ENCODE measurements at regions not wholly inside any gene's neighbourhood (a gene's known extent, or its start where the extent isn't known, plus 50 kb on each side); places are given as distances from the start of the nearest gene placed in this dataset.
"Not testable (repeated sequence)": the region's sequence is repeated elsewhere in the genome, so short reads cannot be mapped to it uniquely, and the experiment has no call there.

GRCh38 chr1:206326159-206326939 lies 123.0 kb downstream of the SRGAP2 start:
- DNase-seq (ENCODE audit: extremely low spot score in 2 of 2); H3K4me1 ChIP-seq; H3K9me3 ChIP-seq; intact Hi-C loops (cut with DNase I); H3K4me3 ChIP-seq; H3K27ac ChIP-seq; H3K36me3 ChIP-seq; H3K27me3 ChIP-seq: not testable (repeated sequence)

DNA sequence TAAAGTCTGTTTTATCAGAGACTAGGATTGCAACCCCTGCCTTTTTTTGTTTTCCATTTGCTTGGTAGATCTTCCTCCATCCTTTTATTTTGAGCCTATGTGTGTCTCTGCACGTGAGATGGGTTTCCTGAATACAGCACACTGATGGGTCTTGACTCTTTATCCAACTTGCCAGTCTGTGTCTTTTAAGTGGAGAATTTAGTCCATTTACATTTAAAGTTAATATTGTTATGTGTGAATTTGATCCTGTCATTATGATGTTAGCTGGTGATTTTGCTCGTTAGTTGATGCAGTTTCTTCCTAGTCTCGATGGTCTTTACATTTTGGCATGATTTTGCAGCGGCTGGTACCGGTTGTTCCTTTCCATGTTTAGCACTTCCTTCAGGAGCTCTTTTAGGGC lies 128.3 kb downstream of the SRGAP2 start:
- DNase-seq (ENCODE audit: extremely low spot score in 2 of 2); H3K27me3 ChIP-seq; H3K4me3 ChIP-seq; H3K9me3 ChIP-seq; H3K4me1 ChIP-seq; intact Hi-C loops (cut with DNase I); H3K36me3 ChIP-seq; H3K27ac ChIP-seq: not testable (repeated sequence)

GRCh38 chr1:206333316-206333715 lies 130.0 kb downstream of the SRGAP2 start:
- H3K27me3 ChIP-seq; H3K27ac ChIP-seq; intact Hi-C loops (cut with DNase I); H3K9me3 ChIP-seq; DNase-seq (ENCODE audit: extremely low spot score in 2 of 2); H3K4me3 ChIP-seq; H3K4me1 ChIP-seq; H3K36me3 ChIP-seq: not testable (repeated sequence)

DNA sequence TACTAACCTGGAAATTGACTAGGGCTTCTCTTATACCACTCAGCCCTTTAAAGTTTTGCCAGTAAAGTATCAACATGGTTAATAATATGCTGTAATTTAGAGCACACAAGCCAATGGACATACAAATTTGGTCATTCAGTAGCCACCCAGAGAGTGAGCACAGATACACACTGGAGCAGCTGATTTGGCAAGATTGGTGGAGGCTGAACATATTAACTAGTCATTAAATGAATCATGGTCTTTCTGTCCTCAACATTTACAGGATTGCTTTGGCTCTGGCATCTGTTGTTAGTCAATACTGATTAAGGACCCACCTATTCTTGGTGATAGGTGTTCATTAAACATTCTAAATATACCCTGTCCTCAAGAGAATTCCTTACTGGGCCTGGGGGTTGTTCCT lies 130.6 kb downstream of the SRGAP2 start:
- intact Hi-C loops (cut with DNase I); H3K27ac ChIP-seq: not testable (repeated sequence)

DNA sequence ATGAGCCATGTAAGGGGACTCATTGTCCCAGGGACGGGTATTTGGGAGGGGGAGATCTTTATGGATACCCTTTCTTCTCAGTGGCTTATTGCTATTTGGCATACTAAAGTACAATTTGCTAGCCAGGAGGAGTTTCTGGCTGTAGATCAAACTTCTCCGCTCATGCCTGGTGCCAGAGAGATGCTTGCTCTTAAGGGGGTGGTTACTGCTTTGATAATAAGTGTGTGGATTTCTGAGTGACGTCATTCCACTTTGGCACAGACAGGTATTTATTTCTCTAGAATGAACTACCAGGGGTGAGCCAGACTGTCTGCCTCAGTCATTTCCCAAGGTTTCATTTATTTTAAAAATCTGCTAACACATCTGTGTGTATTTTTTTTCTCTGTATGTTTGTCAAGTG lies 131.1 kb downstream of the SRGAP2 start:
- H3K27ac ChIP-seq; H3K27me3 ChIP-seq; H3K9me3 ChIP-seq; H3K4me1 ChIP-seq; H3K4me3 ChIP-seq; intact Hi-C loops (cut with DNase I); H3K36me3 ChIP-seq; DNase-seq (ENCODE audit: extremely low spot score in 2 of 2): not testable (repeated sequence)

More for the DNA sequence above, 130.6 kb downstream of the SRGAP2 start:
- H3K4me3 ChIP-seq; H3K27me3 ChIP-seq; DNase-seq (ENCODE audit: extremely low spot score in 2 of 2); H3K36me3 ChIP-seq; H3K9me3 ChIP-seq; H3K4me1 ChIP-seq: not testable (repeated sequence)

- intact Hi-C loops (cut with DNase I), result not testable (repeated sequence)
These were observed 131.8 kb downstream of the SRGAP2 start for GRCh38 chr1:206335162-206335561.

DNA sequence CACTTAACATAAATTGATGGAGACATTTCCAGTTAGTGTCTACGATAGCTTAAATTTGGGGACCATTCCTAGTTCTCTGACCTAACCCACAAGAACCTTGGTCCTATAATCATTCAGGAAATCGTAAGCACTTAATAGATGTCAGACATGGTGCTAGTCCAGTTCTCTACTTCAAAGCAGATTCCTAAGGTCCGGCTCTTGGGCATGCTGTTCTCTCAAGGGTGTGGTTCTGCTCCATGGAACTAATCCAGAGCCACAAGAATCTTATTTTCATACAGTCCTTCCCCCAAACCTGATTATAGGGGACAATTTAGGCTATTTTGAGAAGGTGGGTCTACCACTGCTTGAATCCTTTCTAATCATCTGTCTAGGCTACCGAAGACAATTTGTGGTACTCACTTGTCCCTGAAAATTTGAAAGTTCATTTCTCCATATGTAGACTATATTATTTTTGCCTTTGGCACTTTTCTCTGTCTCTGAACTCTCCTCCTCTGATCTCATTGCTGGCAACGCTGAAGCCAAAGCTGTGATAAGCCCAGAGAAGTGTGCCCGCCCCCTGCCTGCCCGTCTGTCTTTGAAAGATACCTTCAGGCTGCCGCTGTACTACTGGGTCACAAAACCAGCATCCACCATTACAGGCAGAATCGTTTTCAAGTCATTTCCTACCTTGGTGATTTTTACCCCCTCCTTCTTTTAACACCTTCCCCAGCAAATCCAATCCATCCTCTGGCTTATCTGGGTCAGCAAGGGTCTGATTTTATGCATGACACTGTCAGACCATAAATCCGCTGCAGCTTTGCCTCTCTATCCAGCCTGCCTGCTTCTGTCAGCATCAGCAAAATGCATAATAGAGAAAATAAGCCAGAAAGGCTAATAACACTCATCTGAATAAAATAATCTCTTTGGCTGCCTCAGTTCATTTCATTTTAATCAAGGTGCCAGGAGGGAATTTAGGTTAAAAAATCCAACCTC lies 132.8 kb downstream of the SRGAP2 start:
- H3K9me3 ChIP-seq; H3K27me3 ChIP-seq; H3K36me3 ChIP-seq; H3K4me1 ChIP-seq; H3K4me3 ChIP-seq; H3K27ac ChIP-seq; DNase-seq (ENCODE audit: extremely low spot score in 2 of 2); intact Hi-C loops (cut with DNase I): not testable (repeated sequence)

More at GRCh38 chr1:206335162-206335561, 131.8 kb downstream of the SRGAP2 start:
- not testable (repeated sequence) for H3K4me1 ChIP-seq; H3K27me3 ChIP-seq; H3K9me3 ChIP-seq; H3K4me3 ChIP-seq; H3K27ac ChIP-seq; H3K36me3 ChIP-seq; DNase-seq (ENCODE audit: extremely low spot score in 2 of 2)

DNA sequence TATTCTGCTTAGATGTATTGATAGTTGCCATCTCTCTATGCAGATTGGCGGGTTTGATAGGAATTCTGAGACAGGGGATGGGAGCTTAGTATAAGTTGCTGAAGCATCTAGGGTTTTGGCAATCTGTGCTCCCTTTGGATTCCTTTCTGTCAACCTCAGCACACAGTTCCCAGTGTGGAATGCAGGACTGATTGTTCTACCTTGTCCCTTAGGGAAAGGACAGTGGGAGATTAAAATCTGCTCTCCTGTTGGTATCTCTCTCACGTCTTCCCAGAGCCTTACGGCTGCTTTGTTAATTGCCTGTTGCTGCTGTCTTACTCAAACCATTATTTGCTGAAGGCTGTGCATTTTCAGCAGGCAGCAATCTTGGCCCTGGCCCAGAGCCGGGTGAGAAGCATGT lies 133.3 kb upstream of the IKBKE start:
- intact Hi-C loops (cut with DNase I); DNase-seq (ENCODE audit: extremely low spot score in 2 of 2); H3K9me3 ChIP-seq; H3K4me1 ChIP-seq; H3K4me3 ChIP-seq; H3K27me3 ChIP-seq; H3K27ac ChIP-seq; H3K36me3 ChIP-seq: not testable (repeated sequence)

DNA sequence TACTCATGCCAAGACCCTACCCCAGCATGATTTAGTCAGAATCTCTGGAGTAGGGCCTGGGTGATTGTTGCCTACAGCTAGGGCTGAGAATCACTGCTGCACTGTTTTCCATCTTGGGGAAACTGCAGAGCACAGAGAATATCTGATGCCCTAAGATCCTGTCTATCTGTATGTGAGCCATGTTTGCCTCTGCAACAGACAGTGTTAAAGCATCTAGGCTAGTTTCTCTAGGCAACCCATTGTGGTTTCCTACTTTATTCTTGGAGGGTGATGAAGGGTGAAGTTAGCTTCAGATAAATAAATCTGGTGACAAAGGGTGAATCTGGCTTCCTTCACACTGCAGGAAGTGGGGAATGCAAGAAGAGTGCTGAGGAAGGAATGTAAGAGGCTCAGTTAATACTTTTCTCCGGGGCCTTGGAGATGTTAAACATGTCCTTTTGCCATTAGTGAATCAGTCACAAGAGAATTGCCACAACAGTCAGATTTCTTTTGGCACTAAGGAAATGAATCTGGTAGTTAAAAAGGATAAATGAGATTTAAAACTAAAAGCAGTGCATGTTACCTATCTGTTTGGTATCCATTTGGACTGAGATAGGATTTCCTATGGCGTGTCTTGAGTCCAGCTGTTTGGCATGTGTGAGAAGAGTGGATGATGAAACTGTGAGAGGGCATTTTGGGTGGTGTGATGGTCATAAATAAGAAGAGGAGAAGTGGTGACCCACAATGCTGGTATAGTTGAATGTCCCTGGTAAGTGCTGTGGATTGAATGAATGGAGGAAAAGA lies 119.6 kb upstream of the IKBKE start:
- DNase-seq (ENCODE audit: extremely low spot score in 2 of 2); intact Hi-C loops (cut with DNase I); H3K27me3 ChIP-seq; H3K4me1 ChIP-seq; H3K9me3 ChIP-seq; H3K36me3 ChIP-seq; H3K27ac ChIP-seq; H3K4me3 ChIP-seq: not testable (repeated sequence)

GRCh38 chr1:206351276-206352052 lies 118.8 kb upstream of the IKBKE start:
- H3K36me3 ChIP-seq; DNase-seq (ENCODE audit: extremely low spot score in 2 of 2); H3K27me3 ChIP-seq; H3K4me1 ChIP-seq; H3K4me3 ChIP-seq; H3K27ac ChIP-seq; intact Hi-C loops (cut with DNase I); H3K9me3 ChIP-seq: not testable (repeated sequence)

- intact Hi-C loops (cut with DNase I); H3K4me1 ChIP-seq; H3K27ac ChIP-seq: not testable (repeated sequence)
These were observed 114.0 kb upstream of the IKBKE start for GRCh38 chr1:206356310-206356709.

DNA sequence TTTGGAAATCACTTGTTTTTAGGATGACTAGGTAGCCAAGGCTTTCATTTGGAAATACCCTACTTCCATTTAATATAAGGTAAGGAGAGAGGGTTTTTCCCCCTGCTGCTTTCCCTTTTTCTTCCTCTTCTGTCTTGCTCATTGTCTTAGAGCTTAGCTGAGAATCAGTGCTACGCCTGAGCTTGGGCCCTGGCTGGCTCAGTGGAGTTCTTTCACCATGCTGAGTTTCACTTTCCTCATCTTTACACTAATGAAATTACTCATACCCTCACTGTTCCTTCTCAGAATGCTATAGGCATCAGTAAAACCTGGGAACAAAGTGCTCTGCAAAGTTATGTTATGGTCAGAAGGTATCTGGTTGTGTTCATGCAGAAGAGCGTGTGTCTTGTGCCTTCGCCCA lies 112.3 kb upstream of the IKBKE start:
- H3K27me3 ChIP-seq; H3K27ac ChIP-seq; intact Hi-C loops (cut with DNase I); H3K9me3 ChIP-seq; DNase-seq (ENCODE audit: extremely low spot score in 2 of 2); H3K36me3 ChIP-seq; H3K4me1 ChIP-seq; H3K4me3 ChIP-seq: not testable (repeated sequence)

More at GRCh38 chr1:206356310-206356709, 114.0 kb upstream of the IKBKE start:
- not testable (repeated sequence) for H3K27me3 ChIP-seq; H3K4me3 ChIP-seq; DNase-seq (ENCODE audit: extremely low spot score in 2 of 2); H3K9me3 ChIP-seq; H3K36me3 ChIP-seq

Measured in vagina (tissue), 2 donors.